ENCODE measurements at regions not wholly inside any gene's neighbourhood (a gene's known extent, or its start where the extent isn't known, plus 50 kb on each side); places are given as distances from the start of the nearest gene placed in this dataset.

- no peak overlapping the region for H3K4me3 ChIP-seq (ENCODE audit: low read length)
- H3K9me2 ChIP-seq (replicated peaks; ENCODE audit: insufficient read depth, low read length): no peaks in the 10 kb centered on the region
- no peak for DNase-seq
- H3K4me2 ChIP-seq (ENCODE audit: low read depth, low read length, poor library complexity, severe bottlenecking): no peak overlapping the region
- H3K27me3 ChIP-seq (ENCODE audit: low read length): no peaks in the 10 kb centered on the region
- no peak overlapping the region for H2AFZ ChIP-seq (ENCODE audit: low read length)
- no peaks in the 10 kb centered on the region for H3K4me1 ChIP-seq (ENCODE audit: low read length)
- no peaks in the 10 kb centered on the region for H3K79me2 ChIP-seq (ENCODE audit: low read length)
- H4K20me1 ChIP-seq (ENCODE audit: insufficient read depth, low read depth, low read length): no peaks in the 10 kb centered on the region
- no peak overlapping the region for H3K9ac ChIP-seq (ENCODE audit: low read length)
- H3K9me3 ChIP-seq (ENCODE audit: low read length): no peaks in the 10 kb centered on the region
- H3K27ac ChIP-seq (ENCODE audit: low read length): no peak overlapping the region
- no peaks in the 10 kb centered on the region for H3K36me3 ChIP-seq (ENCODE audit: insufficient read depth, low read length)
These were observed 370.9 kb upstream of the MARCKS start for GRCh38 chr6:113486199-113486598.

- H4K20me1 ChIP-seq (ENCODE audit: insufficient read depth, low read depth, low read length): no peaks in the 10 kb centered on the region
- no peak overlapping the region for H3K4me2 ChIP-seq (ENCODE audit: low read depth, low read length, poor library complexity, severe bottlenecking)
- no peak overlapping the region for H3K27ac ChIP-seq (ENCODE audit: low read length)
- no peaks in the 10 kb centered on the region for H3K4me1 ChIP-seq (ENCODE audit: low read length)
- no peaks in the 10 kb centered on the region for H3K9me3 ChIP-seq (ENCODE audit: low read length)
- H2AFZ ChIP-seq (ENCODE audit: low read length): no peak overlapping the region
- no peak overlapping the region for H3K4me3 ChIP-seq (ENCODE audit: low read length)
- H3K79me2 ChIP-seq (ENCODE audit: low read length): no peaks in the 10 kb centered on the region
- H3K9me2 ChIP-seq (replicated peaks; ENCODE audit: insufficient read depth, low read length): no peaks in the 10 kb centered on the region
- no peak for DNase-seq
- H3K9ac ChIP-seq (ENCODE audit: low read length): no peak overlapping the region
- no peaks in the 10 kb centered on the region for H3K36me3 ChIP-seq (ENCODE audit: insufficient read depth, low read length)
- H3K27me3 ChIP-seq (ENCODE audit: low read length): no peaks in the 10 kb centered on the region
These were observed 369.6 kb upstream of the MARCKS start for GRCh38 chr6:113487489-113488058.

- no peaks in the 10 kb centered on the region for H3K27me3 ChIP-seq (ENCODE audit: low read length)
- H4K20me1 ChIP-seq (ENCODE audit: insufficient read depth, low read depth, low read length): no peaks in the 10 kb centered on the region
- H3K36me3 ChIP-seq (ENCODE audit: insufficient read depth, low read length): no peaks in the 10 kb centered on the region
- no peaks in the 10 kb centered on the region for H3K9me2 ChIP-seq (replicated peaks; ENCODE audit: insufficient read depth, low read length)
- no peaks in the 10 kb centered on the region for H3K9me3 ChIP-seq (ENCODE audit: low read length)
- DNase-seq: no peak
- H3K9ac ChIP-seq (ENCODE audit: low read length): no peak overlapping the region
- H3K79me2 ChIP-seq (ENCODE audit: low read length): no peaks in the 10 kb centered on the region
- H2AFZ ChIP-seq (ENCODE audit: low read length): no peak overlapping the region
- no peak overlapping the region for H3K4me2 ChIP-seq (ENCODE audit: low read depth, low read length, poor library complexity, severe bottlenecking)
- no peaks in the 10 kb centered on the region for H3K4me1 ChIP-seq (ENCODE audit: low read length)
- no peak overlapping the region for H3K4me3 ChIP-seq (ENCODE audit: low read length)
- no peak overlapping the region for H3K27ac ChIP-seq (ENCODE audit: low read length)
These were observed 369.1 kb upstream of the MARCKS start for GRCh38 chr6:113488061-113488460.

- Histone ChIP-seq H3K9me2 (replicated peaks; ENCODE audit: insufficient read depth, low read length) (no peaks in the 10 kb centered on the region), H3K27ac (ENCODE audit: low read length) (no peak overlapping the region), H3K4me2 (ENCODE audit: low read depth, low read length, poor library complexity, severe bottlenecking) (no peak overlapping the region), H3K79me2 (ENCODE audit: low read length) (no peaks in the 10 kb centered on the region), H3K9ac (ENCODE audit: low read length) (no peak overlapping the region), H2AFZ (ENCODE audit: low read length) (no peak overlapping the region), H3K9me3 (ENCODE audit: low read length) (no peaks in the 10 kb centered on the region), H3K4me1 (ENCODE audit: low read length) (no peaks in the 10 kb centered on the region), H3K36me3 (ENCODE audit: insufficient read depth, low read length) (no peaks in the 10 kb centered on the region), H3K27me3 (ENCODE audit: low read length) (no peaks in the 10 kb centered on the region), H4K20me1 (ENCODE audit: insufficient read depth, low read depth, low read length) (no peaks in the 10 kb centered on the region), H3K4me3 (ENCODE audit: low read length) (no peak overlapping the region)
- DNase-seq: no peak
These were observed 368.1 kb upstream of the MARCKS start for GRCh38 chr6:113488812-113489685.

GRCh38 chr6:113489952-113490746 lies 367.0 kb upstream of the MARCKS start:
- no peak overlapping the region for H3K4me3 ChIP-seq (ENCODE audit: low read length)
- H2AFZ ChIP-seq (ENCODE audit: low read length): no peak overlapping the region
- no peaks in the 10 kb centered on the region for H3K79me2 ChIP-seq (ENCODE audit: low read length)
- no peak overlapping the region for H3K27ac ChIP-seq (ENCODE audit: low read length)
- no peak overlapping the region for H3K9ac ChIP-seq (ENCODE audit: low read length)
- no peak overlapping the region for H3K4me2 ChIP-seq (ENCODE audit: low read depth, low read length, poor library complexity, severe bottlenecking)
- H3K36me3 ChIP-seq (ENCODE audit: insufficient read depth, low read length): no peaks in the 10 kb centered on the region
- DNase-seq: no peak
- no peaks in the 10 kb centered on the region for H3K27me3 ChIP-seq (ENCODE audit: low read length)
- no peaks in the 10 kb centered on the region for H3K9me2 ChIP-seq (replicated peaks; ENCODE audit: insufficient read depth, low read length)
- H3K9me3 ChIP-seq (ENCODE audit: low read length): no peaks in the 10 kb centered on the region
- H3K4me1 ChIP-seq (ENCODE audit: low read length): no peaks in the 10 kb centered on the region
- H4K20me1 ChIP-seq (ENCODE audit: insufficient read depth, low read depth, low read length): no peaks in the 10 kb centered on the region

GRCh38 chr6:113491376-113491775 lies 365.8 kb upstream of the MARCKS start:
- Histone ChIP-seq H3K9me3 (ENCODE audit: low read length) (no peaks in the 10 kb centered on the region), H3K27ac (ENCODE audit: low read length) (no peak overlapping the region), H3K27me3 (ENCODE audit: low read length) (no peaks in the 10 kb centered on the region), H3K36me3 (ENCODE audit: insufficient read depth, low read length) (no peaks in the 10 kb centered on the region), H4K20me1 (ENCODE audit: insufficient read depth, low read depth, low read length) (no peaks in the 10 kb centered on the region), H3K4me3 (ENCODE audit: low read length) (no peak overlapping the region), H3K9ac (ENCODE audit: low read length) (no peak overlapping the region), H3K4me2 (ENCODE audit: low read depth, low read length, poor library complexity, severe bottlenecking) (no peak overlapping the region), H2AFZ (ENCODE audit: low read length) (no peak overlapping the region), H3K79me2 (ENCODE audit: low read length) (no peaks in the 10 kb centered on the region), H3K4me1 (ENCODE audit: low read length) (no peaks in the 10 kb centered on the region), H3K9me2 (replicated peaks; ENCODE audit: insufficient read depth, low read length) (no peaks in the 10 kb centered on the region)
- no peak for DNase-seq

GRCh38 chr6:113493991-113494390 lies 363.2 kb upstream of the MARCKS start:
- Histone ChIP-seq H3K4me1 (ENCODE audit: low read length) (no peaks in the 10 kb centered on the region), H2AFZ (ENCODE audit: low read length) (no peak overlapping the region), H3K36me3 (ENCODE audit: insufficient read depth, low read length) (no peaks in the 10 kb centered on the region), H3K79me2 (ENCODE audit: low read length) (no peaks in the 10 kb centered on the region), H3K27ac (ENCODE audit: low read length) (no peak overlapping the region), H3K27me3 (ENCODE audit: low read length) (no peaks in the 10 kb centered on the region), H3K4me3 (ENCODE audit: low read length) (no peak overlapping the region), H3K9me3 (ENCODE audit: low read length) (no peaks in the 10 kb centered on the region), H3K4me2 (ENCODE audit: low read depth, low read length, poor library complexity, severe bottlenecking) (no peak overlapping the region), H3K9me2 (replicated peaks; ENCODE audit: insufficient read depth, low read length) (no peaks in the 10 kb centered on the region), H3K9ac (ENCODE audit: low read length) (no peak overlapping the region), H4K20me1 (ENCODE audit: insufficient read depth, low read depth, low read length) (no peaks in the 10 kb centered on the region)
- no peak for DNase-seq

- Histone ChIP-seq H3K79me2 (ENCODE audit: low read length) (no peaks in the 10 kb centered on the region), H3K4me1 (ENCODE audit: low read length) (no peaks in the 10 kb centered on the region), H3K9ac (ENCODE audit: low read length) (no peak overlapping the region), H3K4me2 (ENCODE audit: low read depth, low read length, poor library complexity, severe bottlenecking) (no peak overlapping the region), H3K27me3 (ENCODE audit: low read length) (no peaks in the 10 kb centered on the region), H3K27ac (ENCODE audit: low read length) (no peak overlapping the region), H3K36me3 (ENCODE audit: insufficient read depth, low read length) (no peaks in the 10 kb centered on the region), H2AFZ (ENCODE audit: low read length) (no peak overlapping the region), H3K9me2 (replicated peaks; ENCODE audit: insufficient read depth, low read length) (no peaks in the 10 kb centered on the region), H3K4me3 (ENCODE audit: low read length) (no peak overlapping the region), H3K9me3 (ENCODE audit: low read length) (no peaks in the 10 kb centered on the region), H4K20me1 (ENCODE audit: insufficient read depth, low read depth, low read length) (no peaks in the 10 kb centered on the region)
- no peak for DNase-seq
These were observed 361.6 kb upstream of the MARCKS start for GRCh38 chr6:113495521-113495920.

Data from Karpas-422 (cell line).